H9 (cell line): ENCODE measurements at regions not wholly inside any gene's neighbourhood (a gene's known extent, or its start where the extent isn't known, plus 50 kb on each side); places are given as distances from the start of the nearest gene placed in this dataset.

Experiments used
- DNase-seq: peaks from one replicate; pipeline ENCODE4 v3.0.0-alpha.2; 2017
- H2AFZ ChIP-seq: one replicate; pipeline ENCODE4 v1.6.1; 2013; ENCODE audit warnings: mild to moderate bottlenecking, low read length, control low read depth, moderate library complexity
- H2AK5ac ChIP-seq: 2 replicates; pipeline ENCODE4 v1.6.1; 2013; ENCODE audit warnings: low read length, control low read depth, mixed read lengths; ENCODE audit not compliant: insufficient read length
- H2BK120ac ChIP-seq: one replicate; pipeline ENCODE4 v1.6.1; 2013; ENCODE audit warnings: low read depth, mild to moderate bottlenecking, low read length, control low read depth, inconsistent platforms; ENCODE audit not compliant: poor library complexity, severe bottlenecking
- H2BK12ac ChIP-seq: 2 replicates; pipeline ENCODE4 v1.6.1; 2013; ENCODE audit warnings: low read length, control low read depth, mixed read lengths, low read depth; ENCODE audit not compliant: insufficient read length
- H2BK15ac ChIP-seq: 2 replicates; pipeline ENCODE4 v1.6.1; 2013; ENCODE audit warnings: low read depth, low read length, control low read depth
- H2BK20ac ChIP-seq: one replicate; pipeline ENCODE4 v1.6.1; 2013; ENCODE audit warnings: low read depth, mild to moderate bottlenecking, low read length, control low read depth, inconsistent platforms; ENCODE audit not compliant: poor library complexity, severe bottlenecking
- H2BK5ac ChIP-seq: 2 replicates; pipeline ENCODE4 v1.6.1; 2013; ENCODE audit warnings: low read length, control low read depth, mixed read lengths; ENCODE audit not compliant: insufficient read length
- H3K14ac ChIP-seq: 2 replicates; pipeline ENCODE4 v1.6.1; 2013; ENCODE audit warnings: low read length, control low read depth; ENCODE audit not compliant: insufficient read depth
- H3K18ac ChIP-seq: 2 replicates; pipeline ENCODE4 v1.6.1; 2013; ENCODE audit warnings: low read depth, mild to moderate bottlenecking, mixed read lengths, low read length, control low read depth; ENCODE audit not compliant: insufficient read length
- H3K23ac ChIP-seq: 2 replicates; pipeline ENCODE4 v1.6.1; 2013; ENCODE audit warnings: low read length, control low read depth, mixed read lengths, low read depth; ENCODE audit not compliant: insufficient read length
- H3K23me2 ChIP-seq: 2 replicates; pipeline ENCODE4 v1.6.1; 2013; ENCODE audit warnings: low read depth, mild to moderate bottlenecking, mixed read lengths, low read length, control low read depth; ENCODE audit not compliant: insufficient read length, poor library complexity, severe bottlenecking
- H3K27ac ChIP-seq: 2 replicates; pipeline ENCODE4 v1.5.1; 2013; ENCODE audit warnings: low read length, control low read depth, mixed read lengths, low read depth; ENCODE audit not compliant: insufficient read length
- H3K27me3 ChIP-seq: 2 replicates; pipeline ENCODE4 v1.6.1; 2013; ENCODE audit warnings: low read length, control low read depth, inconsistent platforms; ENCODE audit not compliant: insufficient read depth
- H3K4ac ChIP-seq: 2 replicates; pipeline ENCODE4 v1.6.1; 2013; ENCODE audit warnings: low read depth, mild to moderate bottlenecking, control low read depth, inconsistent platforms, low read length, moderate library complexity
- H3K4me1 ChIP-seq: 2 replicates; pipeline ENCODE4 v1.6.1; 2013; ENCODE audit warnings: low read length, control low read depth, inconsistent platforms; ENCODE audit not compliant: insufficient read depth
- H3K4me2 ChIP-seq: 2 replicates; pipeline ENCODE4 v1.6.1; 2013; ENCODE audit warnings: low read length, control low read depth, mixed read lengths; ENCODE audit not compliant: insufficient read length, insufficient read depth
- H3K56ac ChIP-seq: 2 replicates; pipeline ENCODE4 v1.6.1; 2013; ENCODE audit warnings: low read depth, mild to moderate bottlenecking, mixed read lengths, low read length, control low read depth; ENCODE audit not compliant: insufficient read length
- H3K79me1 ChIP-seq: 2 replicates; pipeline ENCODE4 v1.6.1; 2013; ENCODE audit warnings: low read depth, mild to moderate bottlenecking, moderate library complexity, low read length, control low read depth, inconsistent platforms; ENCODE audit not compliant: insufficient read depth, poor library complexity, severe bottlenecking
- H3K79me2 ChIP-seq: 2 replicates; pipeline ENCODE4 v1.6.1; 2013; ENCODE audit warnings: low read length, control low read depth, inconsistent platforms; ENCODE audit not compliant: insufficient read depth
- H3K9ac ChIP-seq: 2 replicates; pipeline ENCODE4 v1.6.1; 2013; ENCODE audit warnings: low read length, control low read depth, mixed read lengths; ENCODE audit not compliant: insufficient read length; ENCODE audit errors: extremely low read depth
- H3K9me3 ChIP-seq: one replicate; pipeline ENCODE4 v1.6.1; 2013; ENCODE audit warnings: low read depth, low read length, inconsistent platforms; ENCODE audit not compliant: control insufficient read depth
- H3T11ph ChIP-seq: one replicate; pipeline ENCODE4 v1.6.1; 2013; ENCODE audit warnings: mild to moderate bottlenecking, low read length, control low read depth, inconsistent platforms
- H4K20me1 ChIP-seq: one replicate; pipeline ENCODE4 v1.6.1; 2013; ENCODE audit not compliant: control insufficient read depth, insufficient read length, insufficient read depth
- H4K5ac ChIP-seq: 2 replicates; pipeline ENCODE4 v1.6.1; 2013; ENCODE audit warnings: low read depth, mild to moderate bottlenecking, mixed read lengths, low read length, control low read depth; ENCODE audit not compliant: insufficient read length
- H4K8ac ChIP-seq: replicated peaks from 2 replicates; pipeline ENCODE4 v1.6.1; 2013; ENCODE audit warnings: low read length, control low read depth, mixed read lengths, low read depth; ENCODE audit not compliant: insufficient read length
- H4K91ac ChIP-seq: 2 replicates; pipeline ENCODE4 v1.6.1; 2013; ENCODE audit warnings: low read depth, mild to moderate bottlenecking, moderate library complexity, mixed read lengths, low read length, control low read depth; ENCODE audit not compliant: insufficient read length
- H3K27ac Mint-ChIP-seq, 3 experiments: 2 replicates in 2 of 3; 3 replicates in 1 of 3; pipeline ENCODE4 v1.8.0; 2020 to 2021; ENCODE audit warnings: mixed read lengths in 3 of 3, mild to moderate bottlenecking in 1 of 3, moderate library complexity in 1 of 3
- H3K27me3 Mint-ChIP-seq: 2 replicates; pipeline ENCODE4 v1.8.0; 2021; ENCODE audit warnings: low read depth, mild to moderate bottlenecking, moderate library complexity, mixed read lengths
- H3K36me3 Mint-ChIP-seq, 3 experiments: 2 replicates in 2 of 3; 3 replicates in 1 of 3; pipeline ENCODE4 v1.8.0; 2020 to 2021; ENCODE audit warnings: low read depth in 3 of 3, mixed read lengths in 3 of 3; ENCODE audit not compliant: insufficient read depth in 1 of 3
- H3K4me1 Mint-ChIP-seq, 2 experiments: 2 replicates each; pipeline ENCODE4 v1.8.0; 2020; ENCODE audit warnings: mixed read lengths in 2 of 2
- H3K4me3 Mint-ChIP-seq, 2 experiments: 2 replicates in 1 of 2; 3 replicates in 1 of 2; pipeline ENCODE4 v1.8.0; 2020 to 2021; ENCODE audit warnings: mild to moderate bottlenecking in 2 of 2, mixed read lengths in 2 of 2, moderate library complexity in 1 of 2
- H3K9me3 Mint-ChIP-seq, 2 experiments: 2 replicates in 1 of 2; 3 replicates in 1 of 2; pipeline ENCODE4 v1.8.0; 2020; ENCODE audit warnings: mild to moderate bottlenecking in 2 of 2, mixed read lengths in 2 of 2, moderate library complexity in 1 of 2
- CTCF ChIP-seq: fragments of 200-600 bp; sonication (generic); conservative IDR thresholded peaks from 3 replicates; pipeline ENCODE4 v1.8.0; 2021; ENCODE audit warnings: antibody characterized with exemption, mild to moderate bottlenecking
- WGBS: extraction: QIAGEN DNeasy Blood & Tissue Kit; methylation state at CpG from one replicate; pipeline ENCODE4 v1.1.7; 2013; ENCODE audit warnings: missing lambda C conversion rate, low lambda C conversion rate, mixed read lengths; ENCODE audit not compliant: insufficient read length; ENCODE audit errors: extremely low coverage; 5-methylcytosine and 5-hydroxymethylcytosine counted together

- Histone ChIP-seq H3K56ac (no peak overlapping the region), H3K79me1 (no peaks in the 10 kb centered on the region), H4K20me1 (no peaks in the 10 kb centered on the region), H4K5ac (no peak overlapping the region), H3K23me2 (no peaks in the 10 kb centered on the region), H2BK120ac (no peak overlapping the region), H2BK15ac (no peak overlapping the region), H3K79me2 (no peaks in the 10 kb centered on the region), H3K4me2 (no peak overlapping the region), H3K4ac (no peak overlapping the region), H3K9me3 (no peaks in the 10 kb centered on the region), H2BK5ac (no peak overlapping the region), H2BK12ac (no peak overlapping the region), H2BK20ac (no peak overlapping the region), H3K14ac (no peak overlapping the region), H4K8ac (no peak overlapping the region), H3T11ph (no peak overlapping the region), H3K27me3 (no peaks in the 10 kb centered on the region), H3K23ac (no peak overlapping the region), H2AFZ (no peak overlapping the region), H4K91ac (no peak overlapping the region), H2AK5ac (no peak overlapping the region), H3K27ac (no peak overlapping the region), H3K9ac (no peak overlapping the region), H3K18ac (no peak overlapping the region), H3K4me1 (no peaks in the 10 kb centered on the region)
- H3K9me3 Mint-ChIP-seq = no peaks in the 10 kb centered on the region; a peak in 1 of 5 replicates
- H3K4me1 Mint-ChIP-seq = no peaks in the 10 kb centered on the region
- H3K36me3 Mint-ChIP-seq = no peaks in the 10 kb centered on the region; a peak in 1 of 7 replicates
- DNase-seq = no peak
- H3K27ac Mint-ChIP-seq = no peak overlapping the region
- TF ChIP-seq CTCF = no peak
- peaks cover 4% of the 10 kb centered on the region for H3K27me3 Mint-ChIP-seq
- H3K4me3 Mint-ChIP-seq = no peak overlapping the region
- no CpG with 5 or more reads among the region's 2 CpGs for WGBS
These were observed 144.8 kb upstream of the CEP162 start for GRCh38 chr6:84372290-84372689.
